ENCODE measurements at regions not wholly inside any gene's neighbourhood (a gene's known extent, or its start where the extent isn't known, plus 50 kb on each side); places are given as distances from the start of the nearest gene placed in this dataset.

GRCh38 chr18:47758000-47758399 lies 172.5 kb downstream of the SMAD2 start:
- no peaks in the 10 kb centered on the region for H3K36me3 ChIP-seq (replicated peaks; ENCODE audit: low read depth, low read length)
- no peak overlapping the region for H3K27ac ChIP-seq (ENCODE audit: low read length)
- no peaks in the 10 kb centered on the region for H4K20me1 ChIP-seq (ENCODE audit: insufficient read depth, low read length)
- H3K4me3 ChIP-seq (ENCODE audit: low read length), result no peak overlapping the region
- no peaks in the 10 kb centered on the region for H3K4me1 ChIP-seq (ENCODE audit: low read length)
- H3K79me2 ChIP-seq (ENCODE audit: low read length), result no peaks in the 10 kb centered on the region
- no peak overlapping the region for H2AFZ ChIP-seq (ENCODE audit: low read depth, low read length)
- H3K9me3 ChIP-seq (ENCODE audit: insufficient read depth, low read length), result peaks cover 3% of the 10 kb centered on the region; the same call in 1 of the 2 replicates
- peaks cover 19% of the 10 kb centered on the region for H3K27me3 ChIP-seq (ENCODE audit: low read depth, low read length)
- no peak overlapping the region for H3K4me2 ChIP-seq (ENCODE audit: low read length)
- TF ChIP-seq EZH2phosphoT487 (IDR thresholded peaks at IDR 0.05; ENCODE audit: low read depth) (no peak), CTCF (IDR thresholded peaks at IDR 0.05; ENCODE audit: low read depth, low read length) (peak; percentile 70)
- H3K9ac ChIP-seq (ENCODE audit: low read length), result no peak overlapping the region

DNA sequence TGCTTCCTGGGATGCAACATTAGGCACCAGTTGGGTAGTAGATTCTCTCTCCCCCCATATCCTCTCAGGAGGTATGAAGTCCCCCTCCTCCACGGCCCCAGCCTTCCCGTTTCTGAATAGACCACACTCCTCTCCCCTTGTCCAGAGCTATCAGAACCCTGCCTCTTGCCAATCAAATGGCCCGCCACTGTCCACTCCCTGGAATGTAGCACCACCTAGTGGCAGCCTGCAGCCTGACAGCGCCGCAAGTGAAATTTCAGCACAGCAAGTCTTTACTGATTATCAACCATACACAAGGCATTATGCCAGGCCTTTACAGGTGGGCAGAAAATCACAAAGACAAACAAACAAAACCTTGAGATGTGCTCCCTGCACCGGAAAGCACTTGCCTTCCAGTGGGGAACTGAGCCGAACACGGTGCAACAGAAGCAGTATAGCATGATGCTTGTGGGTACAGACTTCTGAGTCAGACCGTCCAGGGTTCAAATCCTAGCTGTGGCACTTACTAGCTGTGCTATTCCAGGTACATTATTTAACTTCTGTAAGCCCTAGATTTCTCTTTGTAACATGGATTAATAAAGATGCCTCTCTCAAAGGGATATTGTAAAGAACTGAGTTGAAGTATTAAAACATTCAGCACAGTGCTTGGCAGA lies 174.0 kb downstream of the SMAD2 start:
- Histone ChIP-seq H3K4me2 (ENCODE audit: low read length) (no peak overlapping the region), H3K9me3 (ENCODE audit: insufficient read depth, low read length) (peaks cover 3% of the 10 kb centered on the region; the same call in 1 of the 2 replicates), H3K36me3 (replicated peaks; ENCODE audit: low read depth, low read length) (no peaks in the 10 kb centered on the region), H2AFZ (ENCODE audit: low read depth, low read length) (peak overlapping the region; percentile 23), H3K9ac (ENCODE audit: low read length) (no peak overlapping the region), H3K79me2 (ENCODE audit: low read length) (no peaks in the 10 kb centered on the region), H3K4me3 (ENCODE audit: low read length) (no peak overlapping the region), H3K4me1 (ENCODE audit: low read length) (no peaks in the 10 kb centered on the region), H3K27me3 (ENCODE audit: low read depth, low read length) (peaks cover 10% of the 10 kb centered on the region), H3K27ac (ENCODE audit: low read length) (no peak overlapping the region), H4K20me1 (ENCODE audit: insufficient read depth, low read length) (no peaks in the 10 kb centered on the region)
- TF ChIP-seq EZH2phosphoT487 (IDR thresholded peaks at IDR 0.05; ENCODE audit: low read depth) (no peak), CTCF (IDR thresholded peaks at IDR 0.05; ENCODE audit: low read depth, low read length) (peak; percentile 100)

GRCh38 chr18:47755102-47755456 lies 175.4 kb downstream of the SMAD2 start:
- Histone ChIP-seq H3K4me2 (ENCODE audit: low read length) (peak overlapping the region; percentile 66), H3K4me3 (ENCODE audit: low read length) (no peak overlapping the region), H3K9ac (ENCODE audit: low read length) (no peak overlapping the region), H3K4me1 (ENCODE audit: low read length) (no peaks in the 10 kb centered on the region), H3K36me3 (replicated peaks; ENCODE audit: low read depth, low read length) (no peaks in the 10 kb centered on the region), H4K20me1 (ENCODE audit: insufficient read depth, low read length) (no peaks in the 10 kb centered on the region), H3K27me3 (ENCODE audit: low read depth, low read length) (peaks cover 2% of the 10 kb centered on the region; the same call in 1 of the 2 replicates), H2AFZ (ENCODE audit: low read depth, low read length) (0 out of 2 replicates have a peak overlapping the region, but pooled peaks have one; percentile 80), H3K9me3 (ENCODE audit: insufficient read depth, low read length) (peaks cover 2% of the 10 kb centered on the region; the same call in 1 of the 2 replicates), H3K27ac (ENCODE audit: low read length) (no peak overlapping the region), H3K79me2 (ENCODE audit: low read length) (no peaks in the 10 kb centered on the region)
- TF ChIP-seq CTCF (IDR thresholded peaks at IDR 0.05; ENCODE audit: low read depth, low read length) (no peak), EZH2phosphoT487 (IDR thresholded peaks at IDR 0.05; ENCODE audit: low read depth) (no peak)

- Histone ChIP-seq H3K4me3 (ENCODE audit: low read length) (peak overlapping the region; percentile 65), H4K20me1 (ENCODE audit: insufficient read depth, low read length) (no peaks in the 10 kb centered on the region), H3K4me1 (ENCODE audit: low read length) (no peaks in the 10 kb centered on the region), H3K9me3 (ENCODE audit: insufficient read depth, low read length) (no peaks in the 10 kb centered on the region), H3K9ac (ENCODE audit: low read length) (peak overlapping the region; percentile 13; the same call in 1 of the 2 replicates), H2AFZ (ENCODE audit: low read depth, low read length) (peak overlapping the region; percentile 80), H3K27me3 (ENCODE audit: low read depth, low read length) (no peaks in the 10 kb centered on the region; the same call in 1 of the 2 replicates), H3K27ac (ENCODE audit: low read length) (no peak overlapping the region), H3K36me3 (replicated peaks; ENCODE audit: low read depth, low read length) (no peaks in the 10 kb centered on the region), H3K79me2 (ENCODE audit: low read length) (no peaks in the 10 kb centered on the region), H3K4me2 (ENCODE audit: low read length) (peak overlapping the region; percentile 66)
- TF ChIP-seq EZH2phosphoT487 (IDR thresholded peaks at IDR 0.05; ENCODE audit: low read depth) (no peak), CTCF (IDR thresholded peaks at IDR 0.05; ENCODE audit: low read depth, low read length) (peak; percentile 100)
Measured at GRCh38 chr18:47754311-47755101, 176.0 kb downstream of the SMAD2 start.
